GM19452 (cell line): ENCODE measurements at regions not wholly inside any gene's neighbourhood (a gene's known extent, or its start where the extent isn't known, plus 50 kb on each side); places are given as distances from the start of the nearest gene placed in this dataset.
"Not testable (repeated sequence)": the region's sequence is repeated elsewhere in the genome, so short reads cannot be mapped to it uniquely, and the experiment has no call there.

Experiments used
- ATAC-seq: cut with Tn5 transposase; IDR thresholded peaks from one replicate; pipeline ENCODE4 v1.9.1; 2021; ENCODE audit not compliant: unreplicated experiment

DNA sequence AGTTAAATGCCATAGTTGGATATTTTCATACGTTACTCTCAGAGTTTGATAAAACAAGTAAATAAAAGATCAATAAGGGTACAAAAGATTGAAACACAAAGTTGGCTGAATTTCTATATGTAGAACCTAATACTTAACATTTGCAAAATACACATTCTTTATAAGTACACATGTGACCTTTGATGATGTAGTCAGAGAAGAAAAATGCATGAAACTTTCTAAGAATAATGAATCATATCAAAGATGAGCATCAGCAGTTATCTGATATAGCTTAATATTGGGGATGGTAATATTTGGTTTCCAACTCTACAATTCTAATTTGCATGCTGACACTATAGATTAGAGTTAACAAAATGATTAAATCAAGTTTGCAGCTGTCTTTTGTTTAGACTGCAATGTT is 188.0 kb upstream of the TGFBR2 start:
- no peak for ATAC-seq

DNA sequence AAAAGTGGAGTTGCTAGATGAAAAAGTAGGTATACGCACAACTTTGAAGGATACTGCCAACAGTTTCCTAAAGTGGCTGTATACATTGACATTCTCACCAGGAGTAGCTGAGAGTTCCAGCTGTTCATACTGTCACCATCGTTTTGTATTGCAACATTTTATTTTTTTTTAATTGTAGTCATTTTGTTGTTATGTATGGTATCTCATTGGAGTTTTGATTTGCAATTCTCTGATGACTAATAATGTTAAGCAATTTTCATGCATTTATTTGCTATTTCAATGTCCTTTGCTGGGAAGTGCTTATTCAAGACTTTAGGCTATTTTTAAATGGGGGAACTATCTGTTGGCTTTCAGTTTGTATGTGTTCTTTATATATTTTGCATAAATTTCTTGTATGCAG is 185.1 kb upstream of the TGFBR2 start:
- ATAC-seq = no peak

GRCh38 chr3:30426293-30426993 is 180.0 kb upstream of the TGFBR2 start:
- no peak for ATAC-seq

DNA sequence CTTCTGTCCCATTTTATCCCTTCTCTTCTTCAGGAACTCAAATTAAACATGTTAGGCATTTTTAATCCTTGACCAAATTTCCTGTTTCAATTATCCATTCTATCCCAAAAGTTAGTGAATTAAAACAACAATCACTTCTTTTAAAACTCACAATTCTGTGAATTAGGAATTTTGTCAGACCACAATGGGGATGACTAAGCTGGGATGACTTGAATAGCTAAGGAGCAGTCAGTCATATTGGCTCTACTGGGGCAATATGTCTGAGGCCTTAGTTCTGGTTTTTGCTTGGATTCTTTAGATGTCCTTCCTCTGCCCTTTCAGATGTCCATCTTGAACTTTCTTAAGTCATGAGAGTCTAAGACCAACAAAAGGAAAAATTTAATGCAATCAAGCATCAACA is 178.2 kb upstream of the TGFBR2 start:
- no peak for ATAC-seq

- no peak for ATAC-seq
Observed at GRCh38 chr3:30435861-30436331, 170.5 kb upstream of the TGFBR2 start.

GRCh38 chr3:30437171-30437601 is 169.2 kb upstream of the TGFBR2 start:
- ATAC-seq = no peak

DNA sequence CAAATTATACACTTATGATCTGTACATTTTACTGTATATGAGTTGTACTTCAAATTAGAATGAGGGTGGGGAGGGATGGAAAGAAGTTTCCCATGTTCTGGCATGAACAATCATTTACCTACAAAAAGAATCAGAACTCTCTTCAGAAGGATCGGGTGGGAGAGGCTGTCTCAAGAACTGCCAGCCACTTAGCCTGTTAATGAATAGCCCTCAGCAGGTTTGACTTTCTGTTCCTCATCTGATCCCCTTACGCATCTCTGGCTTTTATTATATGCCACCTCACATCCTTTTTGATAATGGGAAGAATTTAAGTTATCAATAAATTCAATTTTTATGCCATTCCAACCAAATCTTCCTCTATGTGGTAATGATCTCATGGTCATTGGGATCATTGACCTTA is 168.3 kb upstream of the TGFBR2 start:
- no peak for ATAC-seq

DNA sequence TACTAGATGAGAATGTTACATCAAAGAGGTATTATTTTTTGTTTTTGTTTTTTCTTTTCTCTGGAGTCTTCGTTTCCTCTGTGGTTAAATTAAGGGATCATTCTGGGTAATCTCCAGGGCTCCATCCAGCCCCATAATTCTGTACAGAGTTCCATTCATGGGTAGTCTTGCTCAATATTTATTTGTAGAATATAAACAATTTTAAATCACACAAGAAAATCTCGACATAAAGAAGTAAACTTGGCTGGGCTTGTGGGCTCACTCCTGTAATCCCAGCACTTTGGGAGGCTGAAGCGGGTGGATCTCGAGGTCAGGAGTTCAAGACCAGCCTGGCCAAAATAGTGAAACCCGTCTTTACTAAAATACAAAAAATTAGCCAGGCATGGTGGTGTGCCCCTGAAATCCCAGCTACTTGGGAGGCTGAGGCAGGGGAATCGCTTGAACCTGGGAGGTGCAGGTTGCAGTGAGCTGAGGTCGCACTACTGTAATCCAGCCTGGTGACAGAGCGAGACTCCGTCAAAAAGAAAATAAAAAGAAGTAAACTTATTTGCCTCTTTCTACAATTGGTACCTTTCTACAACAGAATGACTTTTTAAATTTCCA is 166.8 kb upstream of the TGFBR2 start:
- ATAC-seq = no peak

- ATAC-seq = no peak
Observed at GRCh38 chr3:30440147-30440604, 166.2 kb upstream of the TGFBR2 start.

DNA sequence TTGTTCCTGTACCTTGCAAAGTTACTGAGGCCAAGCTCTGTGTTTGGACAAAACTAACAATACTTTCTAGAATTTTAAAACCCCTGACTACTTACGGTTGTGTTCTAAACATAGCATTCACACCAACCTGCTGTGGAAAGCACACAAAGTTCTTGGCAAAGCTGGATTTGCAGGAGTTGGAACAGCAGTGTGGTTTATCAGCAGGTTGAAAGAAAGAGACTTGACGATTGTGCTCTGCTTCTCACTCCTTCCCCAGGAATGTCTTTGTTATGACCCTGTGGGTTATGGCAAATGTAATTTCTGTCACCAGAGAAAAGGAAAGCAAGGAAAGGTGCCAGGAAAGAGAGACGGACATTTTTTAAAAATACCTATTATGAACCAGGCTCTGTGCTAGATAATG is 165.5 kb upstream of the TGFBR2 start:
- ATAC-seq = no peak

DNA sequence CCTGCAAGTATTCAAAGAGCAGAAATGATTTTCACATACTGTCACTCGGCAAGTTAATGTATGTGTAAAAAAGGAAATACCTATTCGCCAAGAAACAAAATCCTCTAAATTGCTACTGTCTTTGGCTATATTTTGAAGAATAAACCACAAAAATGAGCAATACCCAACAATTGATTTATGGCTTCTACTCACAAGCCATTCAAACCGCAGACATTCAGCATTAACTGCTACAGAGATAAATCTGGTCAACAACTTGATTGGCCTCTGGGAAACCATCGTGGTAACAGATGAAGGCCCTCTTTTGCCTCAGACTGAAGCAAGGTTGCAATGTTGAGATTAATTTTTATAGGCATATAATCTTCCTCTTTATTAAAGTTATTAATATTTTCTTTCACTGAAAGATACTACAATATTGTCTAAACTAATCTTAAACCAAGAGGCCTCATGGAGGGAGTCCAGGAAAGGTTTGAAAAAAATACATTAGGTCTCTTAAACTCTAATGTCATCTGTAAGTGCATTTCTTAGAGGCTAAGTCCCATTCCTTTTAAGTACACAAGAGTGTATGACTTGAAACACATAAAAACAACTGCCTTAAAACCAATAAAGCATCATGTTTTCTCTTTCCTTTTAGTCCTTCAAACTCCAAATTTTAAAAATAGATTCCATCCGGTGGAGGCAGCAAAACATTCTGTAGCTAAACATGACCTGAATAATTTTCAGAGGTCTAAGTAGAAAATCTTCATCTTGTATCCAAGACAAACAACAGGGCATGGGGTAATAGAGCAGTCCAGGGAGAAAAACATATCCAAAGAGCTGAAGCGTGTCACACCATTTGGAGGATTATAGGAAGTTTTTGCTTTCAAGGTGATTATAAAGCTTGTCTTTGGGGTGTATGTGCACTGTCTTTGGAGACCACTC is 162.4 kb upstream of the TGFBR2 start:
- no peak for ATAC-seq

DNA sequence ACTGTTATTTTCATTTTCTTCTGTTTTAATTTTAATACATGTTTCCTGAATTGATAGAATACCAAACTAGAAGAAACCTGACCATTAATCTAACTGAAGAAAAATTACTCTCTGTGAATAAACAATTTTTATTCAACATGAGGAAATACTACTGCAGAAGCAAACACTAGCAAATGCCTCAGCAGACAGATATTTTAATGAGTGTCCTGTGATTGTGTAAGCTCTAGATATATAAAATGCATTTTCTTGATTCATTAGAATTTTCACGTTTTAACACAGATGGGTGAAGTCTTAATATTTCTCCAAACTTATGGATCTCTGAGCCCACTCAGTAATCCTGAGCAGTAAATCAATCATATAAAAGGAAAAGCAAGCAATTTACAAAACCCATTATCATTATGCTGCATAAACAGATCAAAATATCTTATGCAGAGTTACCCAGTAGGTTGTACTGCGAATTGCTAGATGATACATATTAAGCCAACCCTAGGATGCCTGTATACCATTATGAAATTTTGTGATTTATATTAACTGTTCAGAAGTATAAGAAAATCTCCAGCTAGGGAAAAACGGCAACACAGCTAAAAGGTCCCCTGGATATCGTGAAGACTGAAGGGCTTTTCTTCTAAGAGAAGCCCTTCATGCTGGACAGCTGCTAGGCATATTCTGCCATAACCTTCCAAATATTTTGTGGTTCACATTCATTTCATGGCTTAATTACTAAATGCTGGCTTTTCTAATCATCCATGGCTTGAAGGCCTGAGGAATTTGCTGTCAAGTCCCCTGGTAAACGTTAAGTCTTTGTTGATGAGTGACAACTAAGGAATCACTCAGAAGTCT is 157.7 kb upstream of the TGFBR2 start:
- no peak for ATAC-seq

GRCh38 chr3:30449290-30449632 is 157.1 kb upstream of the TGFBR2 start:
- ATAC-seq = no peak

DNA sequence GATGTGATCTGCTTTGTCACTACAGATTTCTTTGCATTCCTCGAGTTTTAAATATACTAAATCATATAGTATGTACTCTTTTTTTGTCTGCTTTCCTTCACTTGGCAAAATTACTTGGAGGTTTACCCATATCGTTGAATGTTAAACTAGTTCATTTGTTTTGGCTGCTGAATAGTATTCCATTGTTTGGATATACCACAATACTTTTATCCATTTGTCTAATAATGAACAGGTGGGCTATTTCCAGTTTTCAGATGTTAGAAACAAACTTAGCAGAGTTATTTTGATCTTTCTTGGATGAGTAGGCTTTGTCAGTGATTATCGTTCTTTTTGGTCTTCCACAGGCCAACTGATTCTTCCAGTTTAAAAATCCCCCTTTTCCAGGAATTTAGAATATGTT is 154.0 kb upstream of the TGFBR2 start:
- no peak for ATAC-seq

- no peak for ATAC-seq
Observed at GRCh38 chr3:30453360-30454039, 152.9 kb upstream of the TGFBR2 start.

DNA sequence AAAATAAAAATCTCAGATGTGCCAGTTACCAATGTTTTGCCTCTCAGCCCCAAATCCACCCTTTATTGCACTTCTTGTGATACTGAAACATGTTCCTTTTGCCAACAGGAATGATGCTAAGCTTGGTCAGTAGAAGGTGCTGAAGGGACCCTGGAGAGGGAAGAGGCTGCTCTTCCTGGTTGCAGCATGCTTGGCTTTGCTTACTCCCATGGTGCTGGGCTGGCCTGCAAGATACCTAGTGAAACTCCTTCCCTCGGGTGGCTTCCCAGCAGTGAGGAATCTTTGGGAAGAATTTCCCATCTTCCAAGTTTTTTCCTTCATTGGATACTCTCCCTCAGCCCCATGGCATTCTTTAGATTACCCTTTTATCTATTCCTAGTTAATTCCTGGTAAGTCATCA is 151.8 kb upstream of the TGFBR2 start:
- no peak for ATAC-seq

DNA sequence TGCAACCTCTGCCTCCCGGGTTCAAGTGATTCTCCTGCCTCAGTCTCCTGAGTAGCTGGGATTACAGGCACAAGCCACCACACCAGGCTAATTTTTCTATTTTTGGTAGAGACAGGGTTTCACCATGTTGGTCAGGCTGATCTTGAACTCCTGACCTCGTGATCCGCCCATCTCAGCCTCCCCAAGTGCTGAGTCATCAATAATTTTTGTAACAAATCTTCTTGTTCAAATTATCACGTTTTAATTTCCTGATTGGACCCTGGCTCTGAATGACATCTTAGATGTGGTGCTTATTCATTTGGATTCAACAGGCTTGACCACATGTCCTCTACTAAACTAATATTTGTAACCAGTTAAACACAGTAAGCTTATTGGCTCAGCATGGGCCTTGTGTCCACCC is 151.3 kb upstream of the TGFBR2 start:
- ATAC-seq = not testable (repeated sequence)

- ATAC-seq = no peak
Observed at GRCh38 chr3:30455840-30456239, 150.6 kb upstream of the TGFBR2 start.

DNA sequence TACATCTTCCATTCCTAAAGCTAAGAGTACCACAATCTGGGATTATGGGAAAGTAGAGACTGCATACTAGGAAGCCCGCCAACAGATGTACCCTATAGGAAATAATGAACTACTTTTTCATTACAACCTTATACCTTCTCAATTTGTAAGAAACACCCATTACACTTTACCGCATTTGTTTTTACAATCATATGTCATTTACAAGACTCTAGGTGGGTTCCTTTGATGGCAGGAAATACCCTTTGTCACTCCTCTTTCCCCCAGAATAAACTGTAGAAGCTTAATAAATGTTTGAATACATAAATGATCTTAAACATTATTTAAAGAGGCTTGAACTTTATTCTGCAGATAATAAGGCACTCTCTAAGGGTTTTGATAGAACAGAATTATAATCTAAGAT is 150.1 kb upstream of the TGFBR2 start:
- no peak for ATAC-seq

DNA sequence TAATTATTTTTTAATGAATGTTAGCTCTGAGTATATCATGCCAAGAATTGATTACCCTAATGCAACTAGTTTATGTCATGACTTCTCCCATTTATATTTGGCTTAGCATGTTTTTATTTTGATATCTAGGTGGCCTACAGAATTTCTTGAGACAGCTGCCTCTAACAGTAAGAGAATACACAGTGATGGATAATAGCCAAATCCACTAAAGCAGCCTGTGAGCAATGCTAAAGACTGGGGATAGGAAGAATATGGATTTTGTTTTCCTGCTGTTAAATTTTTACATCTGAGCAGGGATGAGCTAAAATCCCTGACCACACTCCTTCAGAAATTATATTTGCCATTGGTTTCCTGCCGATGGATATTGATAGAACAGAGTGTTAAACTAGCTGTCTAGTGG is 149.3 kb upstream of the TGFBR2 start:
- ATAC-seq = no peak
